ENCODE measurements at regions not wholly inside any gene's neighbourhood (a gene's known extent, or its start where the extent isn't known, plus 50 kb on each side); places are given as distances from the start of the nearest gene placed in this dataset.

GRCh38 chr5:5964347-5964746 is 414.0 kb downstream of the MED10 start:
- Histone ChIP-seq H4K8ac (replicated peaks; ENCODE audit: insufficient read length, low read depth, low read length) (no peak overlapping the region), H3K79me1 (ENCODE audit: insufficient read depth, low read depth, low read length, poor library complexity, severe bottlenecking) (no peaks in the 10 kb centered on the region), H2AFZ (ENCODE audit: low read length) (no peak overlapping the region), H2BK5ac (ENCODE audit: insufficient read length, low read length) (no peak overlapping the region), H3K4me2 (ENCODE audit: insufficient read depth, insufficient read length, low read length) (no peak overlapping the region), H3K14ac (ENCODE audit: insufficient read depth, low read length) (no peak overlapping the region), H3K9me3 (ENCODE audit: control insufficient read depth, low read depth, low read length) (peaks cover 9% of the 10 kb centered on the region), H4K20me1 (ENCODE audit: control insufficient read depth, insufficient read depth, insufficient read length) (no peaks in the 10 kb centered on the region), H3K56ac (ENCODE audit: insufficient read length, low read depth, low read length) (no peak overlapping the region), H3K23me2 (ENCODE audit: insufficient read length, low read depth, low read length, poor library complexity, severe bottlenecking) (no peaks in the 10 kb centered on the region), H3T11ph (ENCODE audit: low read length) (no peak overlapping the region), H3K18ac (ENCODE audit: insufficient read length, low read depth, low read length) (no peak overlapping the region), H2AK5ac (ENCODE audit: insufficient read length, low read length) (no peak overlapping the region), H3K27me3 (ENCODE audit: insufficient read depth, low read length) (no peaks in the 10 kb centered on the region), H3K79me2 (ENCODE audit: insufficient read depth, low read length) (no peaks in the 10 kb centered on the region), H3K23ac (ENCODE audit: insufficient read length, low read depth, low read length) (no peak overlapping the region), H3K4me1 (ENCODE audit: insufficient read depth, low read length) (no peaks in the 10 kb centered on the region), H3K4ac (ENCODE audit: low read depth, low read length) (no peak overlapping the region), H4K5ac (ENCODE audit: insufficient read length, low read depth, low read length) (no peak overlapping the region), H3K27ac (ENCODE audit: insufficient read length, low read depth, low read length) (no peak overlapping the region), H2BK12ac (ENCODE audit: insufficient read length, low read depth, low read length) (no peak overlapping the region), H3K9ac (ENCODE audit: extremely low read depth, insufficient read length, low read length) (no peak overlapping the region), H2BK15ac (ENCODE audit: low read depth, low read length) (no peak overlapping the region), H4K91ac (ENCODE audit: insufficient read length, low read depth, low read length) (no peak overlapping the region), H2BK20ac (ENCODE audit: low read depth, low read length, poor library complexity, severe bottlenecking) (no peak overlapping the region), H2BK120ac (ENCODE audit: low read depth, low read length, poor library complexity, severe bottlenecking) (no peak overlapping the region)
- H3K4me1 Mint-ChIP-seq, result no peaks in the 10 kb centered on the region
- no CpG with 5 or more reads among the region's 4 CpGs for WGBS (ENCODE audit: extremely low coverage, insufficient read length, low lambda C conversion rate)
- H3K36me3 Mint-ChIP-seq (ENCODE audit: insufficient read depth in 1 of 3, low read depth in 3 of 3), result peaks cover 7 to 16% (median 14%) of the 10 kb centered on the region in 3 experiments
- no peak for DNase-seq
- peaks cover 12 to 23% of the 10 kb centered on the region in 2 experiments for H3K9me3 Mint-ChIP-seq
- H3K27ac Mint-ChIP-seq, result no peak overlapping the region
- H3K27me3 Mint-ChIP-seq (ENCODE audit: low read depth), result peaks cover 8% of the 10 kb centered on the region
- TF ChIP-seq, protein P1, sequence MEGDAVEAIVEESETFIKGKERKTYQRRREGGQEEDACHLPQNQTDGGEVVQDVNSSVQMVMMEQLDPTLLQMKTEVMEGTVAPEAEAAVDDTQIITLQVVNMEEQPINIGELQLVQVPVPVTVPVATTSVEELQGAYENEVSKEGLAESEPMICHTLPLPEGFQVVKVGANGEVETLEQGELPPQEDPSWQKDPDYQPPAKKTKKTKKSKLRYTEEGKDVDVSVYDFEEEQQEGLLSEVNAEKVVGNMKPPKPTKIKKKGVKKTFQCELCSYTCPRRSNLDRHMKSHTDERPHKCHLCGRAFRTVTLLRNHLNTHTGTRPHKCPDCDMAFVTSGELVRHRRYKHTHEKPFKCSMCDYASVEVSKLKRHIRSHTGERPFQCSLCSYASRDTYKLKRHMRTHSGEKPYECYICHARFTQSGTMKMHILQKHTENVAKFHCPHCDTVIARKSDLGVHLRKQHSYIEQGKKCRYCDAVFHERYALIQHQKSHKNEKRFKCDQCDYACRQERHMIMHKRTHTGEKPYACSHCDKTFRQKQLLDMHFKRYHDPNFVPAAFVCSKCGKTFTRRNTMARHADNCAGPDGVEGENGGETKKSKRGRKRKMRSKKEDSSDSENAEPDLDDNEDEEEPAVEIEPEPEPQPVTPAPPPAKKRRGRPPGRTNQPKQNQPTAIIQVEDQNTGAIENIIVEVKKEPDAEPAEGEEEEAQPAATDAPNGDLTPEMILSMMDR (conservative IDR thresholded peaks at IDR 0.05), result no peak
- no peak overlapping the region for H3K4me3 Mint-ChIP-seq
